ENCODE measurements at regions not wholly inside any gene's neighbourhood (a gene's known extent, or its start where the extent isn't known, plus 50 kb on each side); places are given as distances from the start of the nearest gene placed in this dataset.

- TF ChIP-seq CTCF (IDR thresholded peaks at IDR 0.05), result no peak
- no peak for TF ChIP-seq EZH2 (IDR thresholded peaks at IDR 0.05)
These were observed 181.9 kb downstream of the FGF18 start for GRCh38 chr5:171601266-171601881.

Measured in neural progenitor cell (in vitro differentiated cells).